ENCODE measurements at regions not wholly inside any gene's neighbourhood (a gene's known extent, or its start where the extent isn't known, plus 50 kb on each side); places are given as distances from the start of the nearest gene placed in this dataset.

- TF ChIP-seq, protein P1, sequence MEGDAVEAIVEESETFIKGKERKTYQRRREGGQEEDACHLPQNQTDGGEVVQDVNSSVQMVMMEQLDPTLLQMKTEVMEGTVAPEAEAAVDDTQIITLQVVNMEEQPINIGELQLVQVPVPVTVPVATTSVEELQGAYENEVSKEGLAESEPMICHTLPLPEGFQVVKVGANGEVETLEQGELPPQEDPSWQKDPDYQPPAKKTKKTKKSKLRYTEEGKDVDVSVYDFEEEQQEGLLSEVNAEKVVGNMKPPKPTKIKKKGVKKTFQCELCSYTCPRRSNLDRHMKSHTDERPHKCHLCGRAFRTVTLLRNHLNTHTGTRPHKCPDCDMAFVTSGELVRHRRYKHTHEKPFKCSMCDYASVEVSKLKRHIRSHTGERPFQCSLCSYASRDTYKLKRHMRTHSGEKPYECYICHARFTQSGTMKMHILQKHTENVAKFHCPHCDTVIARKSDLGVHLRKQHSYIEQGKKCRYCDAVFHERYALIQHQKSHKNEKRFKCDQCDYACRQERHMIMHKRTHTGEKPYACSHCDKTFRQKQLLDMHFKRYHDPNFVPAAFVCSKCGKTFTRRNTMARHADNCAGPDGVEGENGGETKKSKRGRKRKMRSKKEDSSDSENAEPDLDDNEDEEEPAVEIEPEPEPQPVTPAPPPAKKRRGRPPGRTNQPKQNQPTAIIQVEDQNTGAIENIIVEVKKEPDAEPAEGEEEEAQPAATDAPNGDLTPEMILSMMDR (IDR thresholded peaks at IDR 0.05): no peak
- TF ChIP-seq POLR2A (IDR thresholded peaks at IDR 0.05; ENCODE audit: low read depth) (no peak), EP300 (IDR thresholded peaks at IDR 0.05) (no peak), POLR2AphosphoS5 (IDR thresholded peaks at IDR 0.05) (no peak)
Measured at GRCh38 chr13:52969373-52969772, 59.2 kb upstream of the OLFM4 start.

Data from esophagus muscularis mucosa (tissue), 4 donors.